ENCODE measurements at regions not wholly inside any gene's neighbourhood (a gene's known extent, or its start where the extent isn't known, plus 50 kb on each side); places are given as distances from the start of the nearest gene placed in this dataset.
"Not testable (repeated sequence)": the region's sequence is repeated elsewhere in the genome, so short reads cannot be mapped to it uniquely, and the experiment has no call there.

GRCh38 chr2:20499387-20499786 lies 52.5 kb downstream of the RHOB start:
- DNase-seq, result no peak

- no peak for DNase-seq
These were observed 55.1 kb downstream of the RHOB start for GRCh38 chr2:20501974-20502373.

- DNase-seq, result not testable (repeated sequence)
These were observed 55.6 kb downstream of the RHOB start for GRCh38 chr2:20502496-20502895.

- DNase-seq, result no peak
These were observed 57.3 kb downstream of the RHOB start for GRCh38 chr2:20504174-20504573.

- no peak for DNase-seq
These were observed 59.4 kb downstream of the RHOB start for GRCh38 chr2:20506201-20506685.

GRCh38 chr2:20507166-20507692 lies 60.4 kb downstream of the RHOB start:
- peak in 1 of 3 experiments; percentile 65 for DNase-seq

GRCh38 chr2:20507711-20508110 lies 60.8 kb downstream of the RHOB start:
- DNase-seq, result no peak

GRCh38 chr2:20509301-20509769 lies 62.5 kb downstream of the RHOB start:
- no peak for DNase-seq

- peak; percentile 63 to 96 (median 72) for DNase-seq
These were observed 63.1 kb downstream of the RHOB start for GRCh38 chr2:20509770-20510490.

GRCh38 chr2:20511130-20511529 lies 64.3 kb downstream of the RHOB start:
- no peak for DNase-seq

- no peak for DNase-seq
These were observed 65.3 kb downstream of the RHOB start for GRCh38 chr2:20512061-20512605.

GRCh38 chr2:20513946-20514345 lies 67.1 kb downstream of the RHOB start:
- DNase-seq, result no peak

- DNase-seq, result no peak
These were observed 67.9 kb downstream of the RHOB start for GRCh38 chr2:20514596-20515269.

GRCh38 chr2:20515290-20516220 lies 68.7 kb downstream of the RHOB start:
- no peak for DNase-seq

- DNase-seq, result no peak
These were observed 69.4 kb downstream of the RHOB start for GRCh38 chr2:20516291-20516645.

- no peak for DNase-seq
These were observed 69.9 kb downstream of the RHOB start for GRCh38 chr2:20516646-20517341.

GRCh38 chr2:20519309-20519708 lies 72.4 kb downstream of the RHOB start:
- DNase-seq, result no peak

- DNase-seq, result no peak
These were observed 73.3 kb downstream of the RHOB start for GRCh38 chr2:20520128-20520527.

- DNase-seq, result no peak
These were observed 74.3 kb downstream of the RHOB start for GRCh38 chr2:20521193-20521592.

- DNase-seq, result no peak
These were observed 74.9 kb downstream of the RHOB start for GRCh38 chr2:20521682-20522189.

GRCh38 chr2:20523073-20523798 lies 76.4 kb downstream of the RHOB start:
- DNase-seq, result peak in 1 of 3 experiments; percentile 14

All from NCI-H1417 (cell line).